Tibial nerve (tissue), 4 donors: ENCODE measurements at regions not wholly inside any gene's neighbourhood (a gene's known extent, or its start where the extent isn't known, plus 50 kb on each side); places are given as distances from the start of the nearest gene placed in this dataset.

Source experiments
- CTCF ChIP-seq, 5 experiments: fragments of 200-600 bp in 3 of 5; fragments of 450-650 bp in 2 of 5; sonication (generic) in 3 of 5; IDR thresholded peaks; one replicate each; pipeline ENCODE4 v1.5.1; 2016 to 2019; ENCODE audit warnings: antibody characterized with exemption in 5 of 5, mild to moderate bottlenecking in 3 of 5, moderate library complexity in 2 of 5
- EP300 ChIP-seq, 2 donors: sonication (generic); formaldehyde crosslinking; IDR thresholded peaks; one replicate each; pipeline ENCODE4 v1.6.1; 2017; ENCODE audit warnings: antibody characterized with exemption in 2 of 2, mild to moderate bottlenecking in 1 of 2
- POLR2A ChIP-seq, 2 donors: fragments of 450-650 bp; IDR thresholded peaks; one replicate each; pipeline ENCODE4 v1.6.1; 2017; ENCODE audit warnings: antibody characterized with exemption in 2 of 2, mild to moderate bottlenecking in 2 of 2, moderate library complexity in 2 of 2

DNA sequence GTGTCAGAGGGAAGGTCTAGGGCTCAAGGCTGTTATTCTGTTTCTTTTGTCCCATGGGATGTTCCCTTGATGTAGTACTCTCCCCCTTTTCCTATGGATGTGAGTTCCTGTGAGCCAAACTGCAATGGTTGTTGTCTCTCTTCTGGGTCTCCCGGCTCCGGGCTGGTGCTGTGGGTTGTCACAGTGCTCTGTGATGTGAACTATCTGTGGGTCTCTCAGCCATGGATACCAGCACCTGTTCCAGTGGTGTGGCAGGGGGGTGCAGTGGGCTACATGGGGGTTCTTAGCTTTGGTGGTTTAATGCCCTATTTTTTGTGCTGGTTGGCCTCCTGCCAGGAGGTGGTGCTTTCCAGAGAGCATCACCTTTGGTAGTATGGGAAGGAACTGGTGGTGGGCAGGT is 941.1 kb downstream of the KCNA4 start:
- TF ChIP-seq CTCF (IDR thresholded peaks at IDR 0.05) (no peak), POLR2A (IDR thresholded peaks at IDR 0.05) (no peak), EP300 (IDR thresholded peaks at IDR 0.05) (no peak)
